Mesendoderm (in vitro differentiated cells): ENCODE measurements at regions not wholly inside any gene's neighbourhood (a gene's known extent, or its start where the extent isn't known, plus 50 kb on each side); places are given as distances from the start of the nearest gene placed in this dataset.

Experiments
- DNase-seq: peaks from one replicate; pipeline ENCODE4 v3.0.0; 2013
- H2AK5ac ChIP-seq: 2 replicates; pipeline ENCODE4 v1.6.1; 2013; ENCODE audit warnings: low read length, inconsistent platforms
- H2BK120ac ChIP-seq: 2 replicates; pipeline ENCODE4 v1.6.1; 2013; ENCODE audit warnings: low read depth, mild to moderate bottlenecking, low read length, moderate library complexity, mixed read lengths
- H2BK15ac ChIP-seq: replicated peaks from 2 replicates; pipeline ENCODE4 v1.6.1; 2013; ENCODE audit warnings: low read depth, mild to moderate bottlenecking, moderate library complexity
- H2BK5ac ChIP-seq: 2 replicates; pipeline ENCODE4 v1.6.1; 2013; ENCODE audit warnings: low read length, inconsistent platforms
- H3K18ac ChIP-seq: 2 replicates; pipeline ENCODE4 v1.6.1; 2013; ENCODE audit warnings: mild to moderate bottlenecking, low read length, mixed read lengths
- H3K23ac ChIP-seq: one replicate; pipeline ENCODE4 v1.6.1; 2013; ENCODE audit warnings: low read length
- H3K27ac ChIP-seq: 2 replicates; pipeline ENCODE4 v1.5.1; 2013; ENCODE audit warnings: low read depth, mild to moderate bottlenecking, inconsistent platforms, low read length, moderate library complexity
- H3K27me3 ChIP-seq: 2 replicates; pipeline ENCODE4 v1.6.1; 2013; ENCODE audit warnings: low read length, control low read depth, mild to moderate bottlenecking, inconsistent platforms; ENCODE audit not compliant: insufficient read depth, poor library complexity
- H3K36me3 ChIP-seq: 2 replicates; pipeline ENCODE4 v1.6.1; 2013; ENCODE audit warnings: low read length, inconsistent platforms; ENCODE audit not compliant: control insufficient read depth, insufficient read depth
- H3K4ac ChIP-seq: one replicate; pipeline ENCODE4 v1.6.1; 2013; ENCODE audit warnings: low read depth, mild to moderate bottlenecking, low read length, moderate library complexity
- H3K4me1 ChIP-seq: 2 replicates; pipeline ENCODE4 v1.6.1; 2013; ENCODE audit warnings: low read depth, low read length, inconsistent platforms; ENCODE audit not compliant: control insufficient read depth
- H3K4me2 ChIP-seq: 2 replicates; pipeline ENCODE4 v1.6.1; 2013; ENCODE audit warnings: low read length
- H3K4me3 ChIP-seq: 2 replicates; pipeline ENCODE4 v1.5.1; 2013; ENCODE audit warnings: mild to moderate bottlenecking, low read length
- H3K56ac ChIP-seq: one replicate; pipeline ENCODE4 v1.6.1; 2013; ENCODE audit warnings: low read length
- H3K79me1 ChIP-seq: 2 replicates; pipeline ENCODE4 v1.6.1; 2013; ENCODE audit warnings: low read length, inconsistent platforms
- H3K79me2 ChIP-seq: 2 replicates; pipeline ENCODE4 v1.6.1; 2013; ENCODE audit warnings: mild to moderate bottlenecking, low read length; ENCODE audit not compliant: control insufficient read depth, insufficient read depth
- H3K9ac ChIP-seq: 2 replicates; pipeline ENCODE4 v1.6.1; 2013; ENCODE audit warnings: low read length, inconsistent platforms
- H4K5ac ChIP-seq: one replicate; pipeline ENCODE4 v1.6.1; 2013; ENCODE audit warnings: low read length
- H4K8ac ChIP-seq: one replicate; pipeline ENCODE4 v1.6.1; 2013; ENCODE audit warnings: low read depth, mild to moderate bottlenecking, control low read depth, low read length, moderate library complexity
- WGBS: extraction: QIAGEN DNeasy Blood & Tissue Kit; methylation state at CpG from one replicate; pipeline ENCODE4 v1.1.7; 2013; ENCODE audit warnings: low lambda C conversion rate, missing lambda C conversion rate; ENCODE audit not compliant: insufficient coverage; ENCODE audit errors: extremely low coverage; 5-methylcytosine and 5-hydroxymethylcytosine counted together

- WGBS: no CpG with 5 or more reads among the region's 2 CpGs
- H3K27me3 ChIP-seq: no peaks in the 10 kb centered on the region
- H3K36me3 ChIP-seq: no peaks in the 10 kb centered on the region
Observed at GRCh38 chr11:92855607-92856405, 113.6 kb upstream of the MTNR1B start.

GRCh38 chr11:92857407-92857806 is 112.0 kb upstream of the MTNR1B start:
- no peak overlapping the region for H2BK5ac ChIP-seq
- no peak overlapping the region for H3K9ac ChIP-seq
- H3K79me2 ChIP-seq: no peaks in the 10 kb centered on the region
- H3K23ac ChIP-seq: no peak overlapping the region
- no peak overlapping the region for H2BK120ac ChIP-seq
- no peak overlapping the region for H3K4ac ChIP-seq
- H3K18ac ChIP-seq: no peak overlapping the region
- H3K56ac ChIP-seq: no peak overlapping the region
- no peak overlapping the region for H2BK15ac ChIP-seq
- no CpG with 5 or more reads among the region's 2 CpGs for WGBS
- H3K36me3 ChIP-seq: no peaks in the 10 kb centered on the region
- no peak overlapping the region for H3K27ac ChIP-seq
- no peak overlapping the region for H4K8ac ChIP-seq
- H3K4me3 ChIP-seq: no peak overlapping the region
- no peaks in the 10 kb centered on the region for H3K27me3 ChIP-seq
- no peak for DNase-seq
- H4K5ac ChIP-seq: no peak overlapping the region
- H3K79me1 ChIP-seq: no peaks in the 10 kb centered on the region
- H2AK5ac ChIP-seq: no peak overlapping the region
- no peak overlapping the region for H3K4me2 ChIP-seq
- H3K4me1 ChIP-seq: no peaks in the 10 kb centered on the region

More at GRCh38 chr11:92855607-92856405, 113.6 kb upstream of the MTNR1B start:
- no peak overlapping the region for H2AK5ac ChIP-seq
- DNase-seq: no peak
- H3K23ac ChIP-seq: no peak overlapping the region
- no peak overlapping the region for H3K4me3 ChIP-seq
- no peak overlapping the region for H2BK15ac ChIP-seq
- no peak overlapping the region for H3K18ac ChIP-seq
- H4K8ac ChIP-seq: no peak overlapping the region
- no peak overlapping the region for H3K4me2 ChIP-seq
- H3K9ac ChIP-seq: no peak overlapping the region
- H3K27ac ChIP-seq: no peak overlapping the region
- no peak overlapping the region for H4K5ac ChIP-seq
- no peak overlapping the region for H2BK120ac ChIP-seq
- no peak overlapping the region for H3K4ac ChIP-seq
- no peaks in the 10 kb centered on the region for H3K4me1 ChIP-seq
- no peaks in the 10 kb centered on the region for H3K79me1 ChIP-seq
- H3K56ac ChIP-seq: no peak overlapping the region
- H2BK5ac ChIP-seq: no peak overlapping the region
- no peaks in the 10 kb centered on the region for H3K79me2 ChIP-seq

DNA sequence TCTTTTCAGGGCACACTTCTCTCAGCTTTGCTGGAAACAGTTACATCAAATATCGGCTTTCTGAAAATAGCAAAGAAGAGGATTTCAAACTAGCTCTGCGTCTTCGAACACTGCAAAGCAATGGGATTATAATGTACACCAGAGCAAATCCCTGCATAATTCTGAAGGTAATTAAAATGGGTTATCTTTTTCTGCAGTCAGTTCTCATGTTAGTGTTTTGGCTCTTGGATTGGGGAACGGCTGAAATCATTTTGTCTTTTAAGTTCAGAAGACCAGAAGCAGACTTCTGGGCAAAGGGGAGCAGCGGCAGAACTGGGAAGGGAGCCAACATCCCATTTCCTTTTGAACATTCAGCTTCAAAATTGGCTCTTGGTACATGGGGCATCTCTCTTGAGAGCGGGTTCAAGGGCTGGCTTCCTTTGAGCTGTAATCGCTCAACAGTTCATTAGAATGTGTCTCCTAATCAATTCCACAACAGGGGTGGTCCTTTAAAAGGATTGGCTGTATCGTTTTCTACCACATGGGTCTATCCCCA is 110.2 kb upstream of the MTNR1B start:
- Histone ChIP-seq H3K4me2 (no peak overlapping the region), H3K27ac (no peak overlapping the region), H2BK15ac (no peak overlapping the region), H3K56ac (no peak overlapping the region), H3K36me3 (no peaks in the 10 kb centered on the region), H3K9ac (no peak overlapping the region), H4K5ac (no peak overlapping the region), H3K18ac (no peak overlapping the region), H2BK5ac (no peak overlapping the region), H4K8ac (no peak overlapping the region), H3K79me1 (no peaks in the 10 kb centered on the region), H2AK5ac (no peak overlapping the region), H2BK120ac (no peak overlapping the region), H3K4me3 (no peak overlapping the region), H3K79me2 (no peaks in the 10 kb centered on the region), H3K4ac (no peak overlapping the region), H3K4me1 (no peaks in the 10 kb centered on the region), H3K23ac (no peak overlapping the region), H3K27me3 (no peaks in the 10 kb centered on the region)
- no CpG with 5 or more reads among the region's 8 CpGs for WGBS
- DNase-seq: no peak

GRCh38 chr11:92861634-92862033 is 107.8 kb upstream of the MTNR1B start:
- Histone ChIP-seq H3K27me3 (no peaks in the 10 kb centered on the region), H3K56ac (no peak overlapping the region), H3K23ac (no peak overlapping the region), H3K27ac (no peak overlapping the region), H3K18ac (no peak overlapping the region), H3K36me3 (no peaks in the 10 kb centered on the region), H3K79me1 (no peaks in the 10 kb centered on the region), H3K9ac (no peak overlapping the region), H4K8ac (no peak overlapping the region), H2BK15ac (no peak overlapping the region), H2BK5ac (no peak overlapping the region), H3K4me1 (no peaks in the 10 kb centered on the region), H2AK5ac (no peak overlapping the region), H3K79me2 (no peaks in the 10 kb centered on the region), H2BK120ac (no peak overlapping the region), H4K5ac (no peak overlapping the region), H3K4me3 (no peak overlapping the region), H3K4ac (no peak overlapping the region), H3K4me2 (no peak overlapping the region)
- no CpG with 5 or more reads among the region's 3 CpGs for WGBS
- peak; percentile 33 for DNase-seq

GRCh38 chr11:92865352-92865751 is 104.1 kb upstream of the MTNR1B start:
- no peak overlapping the region for H2BK15ac ChIP-seq
- no CpG with 5 or more reads among the region's 2 CpGs for WGBS
- H3K4me2 ChIP-seq: no peak overlapping the region
- no peak overlapping the region for H2AK5ac ChIP-seq
- H3K27ac ChIP-seq: no peak overlapping the region
- H4K5ac ChIP-seq: no peak overlapping the region
- H3K4me3 ChIP-seq: no peak overlapping the region
- no peaks in the 10 kb centered on the region for H3K4me1 ChIP-seq
- H3K18ac ChIP-seq: no peak overlapping the region
- H3K56ac ChIP-seq: no peak overlapping the region
- DNase-seq: no peak
- no peaks in the 10 kb centered on the region for H3K79me1 ChIP-seq
- H3K4ac ChIP-seq: no peak overlapping the region
- no peak overlapping the region for H2BK5ac ChIP-seq
- H4K8ac ChIP-seq: no peak overlapping the region
- H3K36me3 ChIP-seq: no peaks in the 10 kb centered on the region
- no peaks in the 10 kb centered on the region for H3K79me2 ChIP-seq
- no peak overlapping the region for H3K23ac ChIP-seq
- H3K27me3 ChIP-seq: no peaks in the 10 kb centered on the region
- no peak overlapping the region for H3K9ac ChIP-seq
- H2BK120ac ChIP-seq: no peak overlapping the region
